ENCODE measurements at regions not wholly inside any gene's neighbourhood (a gene's known extent, or its start where the extent isn't known, plus 50 kb on each side); places are given as distances from the start of the nearest gene placed in this dataset.
"Not testable (repeated sequence)": the region's sequence is repeated elsewhere in the genome, so short reads cannot be mapped to it uniquely, and the experiment has no call there.

- FAIRE-seq (no peak), DNase-seq (ENCODE audit: low spot score) (no peak)
Measured at GRCh38 chrX:110965409-110966090, 130.4 kb upstream of the PAK3 start.

- no peak for DNase-seq (ENCODE audit: low spot score)
- no peak for FAIRE-seq
Measured at GRCh38 chrX:110964786-110965185, 131.2 kb upstream of the PAK3 start.

GRCh38 chrX:110962451-110962850 is 133.5 kb upstream of the PAK3 start:
- no peak for DNase-seq (ENCODE audit: low spot score)
- no peak for FAIRE-seq

DNA sequence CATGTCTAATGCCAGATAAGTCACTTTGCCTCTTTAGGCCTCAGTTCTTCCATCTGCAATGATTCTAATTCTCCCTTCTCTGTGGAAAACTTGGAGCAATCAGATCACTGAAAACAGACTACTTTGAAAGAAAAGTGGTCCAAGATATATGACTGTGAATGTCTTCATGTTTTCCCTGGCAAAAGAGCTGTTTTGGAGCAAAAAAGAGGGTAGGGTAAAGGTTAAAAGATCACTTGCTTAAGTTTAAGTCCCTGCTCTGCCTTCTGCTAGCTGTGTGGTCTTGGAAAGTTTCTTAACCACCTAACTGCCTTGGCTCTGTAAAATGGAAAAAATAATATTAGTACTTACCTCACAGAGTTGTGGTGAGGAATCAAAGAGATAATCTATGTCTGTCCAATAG is 140.3 kb upstream of the PAK3 start:
- no peak for FAIRE-seq
- no peak for DNase-seq (ENCODE audit: low spot score)

DNA sequence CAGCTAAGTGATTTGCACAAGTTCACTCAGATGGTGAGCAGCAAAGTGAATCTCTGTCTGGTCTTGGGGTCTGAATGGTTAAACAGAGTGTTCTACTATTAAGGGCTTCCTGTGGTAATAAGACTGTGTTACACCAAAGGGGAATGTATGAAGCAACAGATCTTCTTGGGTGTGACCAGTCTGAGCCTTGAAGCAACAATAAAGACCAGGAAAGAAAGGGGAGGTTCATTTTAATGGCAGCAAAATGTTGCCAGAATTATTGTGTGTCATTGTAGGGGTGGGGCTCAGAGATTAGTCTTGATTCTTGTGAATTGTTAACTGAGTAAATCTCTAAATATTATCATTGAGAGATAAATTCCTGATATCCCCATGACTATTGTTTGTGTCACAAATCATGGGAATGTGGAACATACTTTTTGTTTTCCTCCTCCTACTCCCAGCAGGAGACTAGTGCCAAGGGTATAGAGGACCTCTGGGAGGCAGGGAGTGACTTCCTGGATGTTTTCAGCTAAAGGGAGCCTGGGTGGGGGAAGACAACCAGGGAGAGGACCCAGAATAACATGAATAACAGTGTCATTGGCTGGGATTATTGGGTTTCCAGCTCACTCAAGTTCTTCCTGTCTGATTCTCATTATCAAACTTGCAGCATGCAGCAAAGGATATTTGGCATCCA is 141.4 kb upstream of the PAK3 start:
- DNase-seq (ENCODE audit: low spot score) (no peak), FAIRE-seq (no peak)

DNA sequence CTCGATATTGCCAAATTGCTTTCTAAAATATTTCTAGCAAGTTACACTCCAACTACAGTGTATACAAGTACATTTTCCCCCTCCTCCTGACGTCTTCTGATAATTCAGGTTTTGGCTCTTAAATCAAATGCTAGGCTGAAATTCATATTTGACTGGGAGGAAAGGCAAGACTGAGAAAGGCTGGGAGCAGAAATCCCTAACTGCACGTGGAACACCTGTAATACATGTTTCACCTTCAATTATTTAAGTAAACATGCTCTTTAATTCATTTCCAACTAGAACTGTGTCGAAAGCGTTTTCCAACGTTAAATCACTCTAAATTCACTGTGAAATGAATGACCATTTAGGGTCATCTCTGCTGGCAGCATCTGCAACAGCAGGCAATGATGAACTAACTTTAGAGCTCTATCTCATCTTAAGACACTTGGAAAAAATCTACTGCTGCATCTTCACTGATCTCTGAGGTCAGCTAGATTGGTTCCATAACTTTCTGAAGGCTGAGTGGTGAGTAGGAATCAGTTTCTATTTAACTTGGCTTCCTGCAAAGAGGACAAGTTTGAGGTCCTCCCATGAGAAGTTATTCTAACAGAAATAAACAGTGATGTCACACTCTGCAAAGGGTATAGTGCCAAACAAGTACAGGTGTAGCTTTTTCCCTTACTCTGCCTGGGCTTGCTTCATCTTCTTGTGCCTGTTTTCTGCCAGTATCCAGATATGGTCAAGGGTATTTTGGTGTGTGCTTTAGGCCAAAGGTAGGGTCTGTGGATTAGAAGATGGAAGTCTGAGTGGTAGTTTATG is 144.3 kb upstream of the PAK3 start:
- FAIRE-seq = no peak
- no peak for DNase-seq (ENCODE audit: low spot score)

DNA sequence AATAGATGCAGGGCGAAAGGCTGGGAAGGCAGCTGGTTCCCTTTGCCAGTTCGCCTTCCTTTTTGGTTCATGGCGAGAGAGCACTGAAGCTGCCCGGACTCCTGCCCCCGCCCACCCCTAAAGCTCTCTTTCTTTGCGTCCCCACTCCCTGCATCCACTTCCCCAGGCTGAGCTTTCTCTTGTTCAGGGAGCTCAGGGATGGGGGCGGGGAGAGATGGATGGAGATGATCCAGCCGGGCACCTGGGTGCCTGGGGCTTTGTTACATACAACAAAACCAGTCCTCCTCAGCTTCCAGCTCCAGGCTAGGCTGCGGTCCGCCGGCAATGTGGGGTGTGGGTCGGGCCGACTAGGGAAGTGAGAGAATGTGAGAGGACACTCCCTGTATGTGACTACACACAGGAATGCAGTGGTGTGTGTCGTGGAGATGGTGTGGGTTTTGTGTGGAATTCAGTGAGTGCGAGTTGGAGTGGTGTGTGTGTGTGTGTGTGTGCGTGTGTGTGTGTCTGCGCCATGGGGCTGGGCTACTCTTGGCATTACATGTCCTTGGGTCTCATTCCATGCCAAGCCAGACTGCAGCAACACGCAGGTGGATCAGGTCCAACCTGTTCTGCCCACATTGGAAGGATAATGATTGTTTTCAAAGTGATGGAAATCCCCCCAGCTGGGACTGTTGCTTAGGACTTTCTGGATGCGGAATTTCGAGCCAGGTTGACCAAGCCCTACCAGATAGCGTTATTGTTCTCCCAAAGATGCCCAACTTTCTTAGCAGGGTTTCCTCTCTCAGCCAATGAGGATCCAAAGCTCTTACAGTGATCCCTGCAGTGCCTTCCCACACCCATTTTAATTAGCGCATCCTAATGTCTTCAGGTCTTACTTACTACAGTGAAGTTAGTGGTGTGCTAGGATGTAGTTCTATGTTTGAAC is 149.4 kb upstream of the CHRDL1 start:
- FAIRE-seq = no peak

GRCh38 chrX:110944311-110944750 is 148.7 kb upstream of the CHRDL1 start:
- peak; percentile 23 for DNase-seq (ENCODE audit: low spot score)
- no peak for FAIRE-seq

More for the DNA sequence above, 149.4 kb upstream of the CHRDL1 start:
- DNase-seq (ENCODE audit: low spot score) = peak; percentile 2

GRCh38 chrX:110941906-110942305 is 146.3 kb upstream of the CHRDL1 start:
- FAIRE-seq = no peak
- no peak for DNase-seq (ENCODE audit: low spot score)

- DNase-seq (ENCODE audit: low spot score) (no peak), FAIRE-seq (no peak)
Measured at GRCh38 chrX:110938977-110939732, 143.5 kb upstream of the CHRDL1 start.

DNA sequence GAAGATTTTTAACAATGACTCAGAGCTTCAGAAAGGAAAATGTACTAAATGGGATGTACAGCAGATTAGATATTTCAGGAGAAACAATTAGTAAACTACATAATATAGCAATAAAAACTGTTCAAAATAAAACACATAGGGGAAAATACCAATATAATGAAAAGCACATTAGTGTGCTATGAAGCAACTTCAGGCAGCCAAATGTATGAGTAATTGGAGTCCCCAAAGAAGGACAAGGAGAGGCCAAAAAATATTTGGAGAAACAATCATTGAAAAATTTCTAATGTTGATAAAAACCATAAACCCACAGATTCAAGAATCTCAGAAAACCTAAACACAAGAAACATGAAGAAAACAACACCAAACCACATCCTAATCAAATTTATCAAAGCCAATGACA is 129.3 kb upstream of the CHRDL1 start:
- no peak for DNase-seq (ENCODE audit: low spot score)
- FAIRE-seq = no peak

DNA sequence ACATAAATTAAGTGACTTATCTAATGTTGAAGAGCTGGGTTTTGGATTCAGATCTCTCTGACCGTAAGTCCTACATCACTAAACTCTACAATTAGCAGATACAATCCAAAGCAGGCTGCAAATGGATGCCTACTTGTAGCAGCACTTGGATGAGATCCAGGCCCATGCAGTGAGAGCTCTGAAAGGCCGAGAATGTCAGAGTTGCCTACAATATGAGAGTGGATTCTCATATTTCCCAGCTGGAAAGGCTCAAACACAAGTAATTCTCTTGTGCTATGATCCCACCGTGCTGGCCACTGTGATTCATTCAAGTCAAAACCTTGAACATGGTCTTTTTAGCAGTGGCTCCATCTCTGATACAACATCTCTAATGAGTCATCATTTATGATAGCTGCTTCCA is 125.4 kb upstream of the CHRDL1 start:
- DNase-seq (ENCODE audit: low spot score) = no peak
- no peak for FAIRE-seq

- no peak for FAIRE-seq
- no peak for DNase-seq (ENCODE audit: low spot score)
Measured at GRCh38 chrX:110915570-110915969, 120.0 kb upstream of the CHRDL1 start.

GRCh38 chrX:110915111-110915510 is 119.5 kb upstream of the CHRDL1 start:
- FAIRE-seq = no peak
- peak; percentile 7 for DNase-seq (ENCODE audit: low spot score)

DNA sequence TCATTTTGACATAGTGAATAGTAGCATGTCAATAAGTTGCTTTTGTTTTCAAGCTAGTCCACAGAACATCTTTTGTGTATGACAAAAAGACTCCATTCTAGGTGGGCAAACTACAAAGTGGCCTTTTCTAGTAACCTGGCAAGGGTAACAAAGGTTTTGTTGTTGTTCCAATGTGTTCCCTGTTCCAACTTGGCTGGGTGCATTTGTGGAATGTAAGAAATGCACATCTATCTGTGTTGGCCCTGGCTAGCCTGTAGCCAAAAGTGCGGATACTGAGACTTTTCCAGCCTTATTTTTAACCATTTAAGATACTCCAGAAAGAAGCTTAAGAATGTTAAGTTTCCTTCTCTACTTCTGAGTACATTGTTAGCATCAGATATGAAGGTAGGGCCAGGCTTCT is 118.7 kb upstream of the CHRDL1 start:
- FAIRE-seq (no peak), DNase-seq (ENCODE audit: low spot score) (no peak)

DNA sequence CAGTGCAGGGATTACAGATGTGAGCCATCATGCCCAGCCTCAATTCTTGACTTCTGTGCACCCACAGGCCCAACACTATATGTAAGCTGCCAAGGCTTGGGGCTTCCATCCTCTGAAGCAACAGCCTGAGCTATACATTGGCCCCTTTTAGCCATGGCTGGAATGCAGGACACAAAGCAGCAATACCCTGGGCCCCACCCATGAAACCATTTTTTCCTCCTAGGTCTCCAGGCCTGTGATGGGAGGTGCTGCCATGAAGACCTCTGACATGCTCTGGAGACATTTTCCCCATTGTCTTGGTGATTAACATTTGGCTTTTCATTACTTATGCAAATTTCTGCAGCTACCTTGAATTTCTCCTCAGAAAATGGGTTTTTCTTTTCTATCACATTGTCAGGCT is 109.1 kb upstream of the CHRDL1 start:
- DNase-seq (ENCODE audit: low spot score); FAIRE-seq: not testable (repeated sequence)

DNA sequence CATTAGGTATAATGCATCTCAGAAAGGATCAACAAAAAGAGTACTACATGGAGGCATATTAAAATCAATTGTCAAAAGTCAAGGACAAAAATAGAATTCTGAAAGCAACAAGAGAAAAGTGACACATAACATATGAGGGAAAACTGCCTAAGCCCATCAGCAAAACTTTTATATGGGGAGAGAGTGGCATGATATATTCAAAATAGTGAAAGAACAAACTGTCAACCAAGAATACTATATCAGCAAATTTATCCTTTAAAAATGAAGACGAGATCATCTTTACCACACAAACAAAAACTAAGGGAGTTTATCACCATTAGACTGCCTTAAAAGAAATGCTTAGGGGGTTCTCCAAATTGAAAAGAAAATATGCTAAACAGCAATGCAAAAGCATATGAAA is 86.4 kb upstream of the CHRDL1 start:
- DNase-seq (ENCODE audit: low spot score) (no peak), FAIRE-seq (no peak)

DNA sequence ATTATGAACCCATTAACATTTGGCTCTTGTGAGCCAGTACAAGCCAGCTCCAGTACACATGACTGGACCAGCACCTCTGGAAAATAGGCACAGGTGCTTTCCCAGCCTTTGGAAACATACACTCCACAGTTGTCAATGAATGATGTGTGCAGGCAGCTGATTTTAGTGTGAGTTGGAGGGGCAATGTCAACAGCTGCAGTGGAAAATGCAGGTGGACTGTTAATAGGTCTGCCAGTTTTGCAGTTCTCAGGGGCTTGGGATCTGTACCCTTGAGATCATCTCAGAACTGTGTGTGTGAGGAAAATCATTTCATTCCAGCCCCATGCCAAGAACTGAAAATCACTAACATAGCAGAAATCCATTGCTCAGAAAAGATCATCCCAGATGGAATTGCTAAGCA is 81.7 kb upstream of the CHRDL1 start:
- no peak for FAIRE-seq
- DNase-seq (ENCODE audit: low spot score) = no peak

DNA sequence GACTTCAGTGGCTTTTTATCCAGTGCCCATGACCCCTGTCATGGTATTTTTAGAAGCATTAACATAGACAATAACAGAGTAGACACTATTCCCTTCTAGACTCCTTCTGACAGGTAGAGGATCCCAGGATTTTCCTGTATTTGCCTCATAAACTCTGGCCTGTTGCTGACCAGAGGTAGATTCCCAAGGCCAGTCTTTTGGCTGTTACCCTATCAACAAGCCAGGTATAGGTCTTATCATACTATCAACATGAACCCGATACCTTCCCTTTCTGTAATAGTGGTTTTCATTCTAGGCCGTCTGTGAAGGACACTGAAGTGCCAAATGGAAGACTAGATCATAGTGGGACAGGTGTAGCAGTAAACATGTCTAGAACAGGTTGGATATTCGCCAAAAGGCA is 76.2 kb upstream of the CHRDL1 start:
- FAIRE-seq (no peak), DNase-seq (ENCODE audit: low spot score) (no peak)

DNA sequence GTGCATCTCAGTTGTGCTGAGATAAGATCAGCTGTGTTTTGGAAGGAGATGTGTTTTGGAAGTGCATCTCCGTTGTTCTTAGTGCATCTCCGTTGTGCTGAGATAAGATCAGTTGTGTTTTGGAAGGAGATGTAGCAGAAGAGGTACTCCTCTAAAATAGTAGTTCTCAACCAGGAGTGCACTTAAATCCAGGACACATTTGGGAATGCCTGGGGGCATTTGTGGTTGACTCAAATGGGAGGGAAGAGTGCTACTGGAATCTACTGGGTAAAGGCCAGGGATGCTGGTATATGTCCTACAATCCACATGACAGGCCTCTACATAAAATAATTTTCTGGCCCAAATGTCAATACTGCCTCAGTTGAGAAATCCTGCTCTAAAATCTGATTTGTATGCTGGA is 70.8 kb upstream of the CHRDL1 start:
- DNase-seq (ENCODE audit: low spot score) (no peak), FAIRE-seq (no peak)

DNA sequence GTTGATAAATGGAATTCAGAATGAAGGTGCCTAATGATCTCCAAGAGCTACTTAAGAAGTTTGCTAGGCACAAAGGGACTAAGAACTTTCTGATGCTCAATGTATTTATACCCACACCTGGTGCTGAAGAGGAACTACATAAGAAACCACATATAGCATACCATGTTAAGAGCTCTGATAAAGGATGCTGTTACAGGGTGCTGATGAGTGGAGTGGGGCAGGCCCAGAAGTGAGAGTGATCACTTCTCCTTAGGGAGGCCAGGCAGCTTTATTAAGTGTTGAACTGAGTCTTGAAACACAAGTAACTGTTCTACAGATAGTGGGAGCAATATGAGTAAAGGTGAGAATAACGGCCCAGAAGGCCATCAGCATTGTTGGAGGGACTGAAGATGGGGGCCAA is 68.3 kb upstream of the CHRDL1 start:
- no peak for DNase-seq (ENCODE audit: low spot score)
- FAIRE-seq = no peak
